ENCODE measurements at regions not wholly inside any gene's neighbourhood (a gene's known extent, or its start where the extent isn't known, plus 50 kb on each side); places are given as distances from the start of the nearest gene placed in this dataset.

- in situ Hi-C loops (cut with MboI; ENCODE audit: low sequenced_read_pairs, unreplicated experiment): no loop called here
- no peak for TF ChIP-seq CTCF (IDR thresholded peaks at IDR 0.05; ENCODE audit: borderline replicate concordance, control extremely low read depth, extremely low read depth, insufficient read depth, missing control alignments)
- no peak for DNase-seq (ENCODE audit: low spot score)
Observed at GRCh38 chr17:77875051-77875780, 83.3 kb upstream of the TNRC6C start.

- DNase-seq (ENCODE audit: low spot score): no peak
- no peak for TF ChIP-seq CTCF (IDR thresholded peaks at IDR 0.05; ENCODE audit: borderline replicate concordance, control extremely low read depth, extremely low read depth, insufficient read depth, missing control alignments)
- in situ Hi-C loops (cut with MboI; ENCODE audit: low sequenced_read_pairs, unreplicated experiment): no loop called here
Observed at GRCh38 chr17:77875881-77876509, 82.5 kb upstream of the TNRC6C start.

- DNase-seq (ENCODE audit: low spot score): no peak
- in situ Hi-C loops (cut with MboI; ENCODE audit: low sequenced_read_pairs, unreplicated experiment): no loop called here
- no peak for TF ChIP-seq CTCF (IDR thresholded peaks at IDR 0.05; ENCODE audit: borderline replicate concordance, control extremely low read depth, extremely low read depth, insufficient read depth, missing control alignments)
Observed at GRCh38 chr17:77877036-77877435, 81.5 kb upstream of the TNRC6C start.

GRCh38 chr17:77877646-77878355 lies 80.7 kb upstream of the TNRC6C start:
- no peak for TF ChIP-seq CTCF (IDR thresholded peaks at IDR 0.05; ENCODE audit: borderline replicate concordance, control extremely low read depth, extremely low read depth, insufficient read depth, missing control alignments)
- in situ Hi-C loops (cut with MboI; ENCODE audit: low sequenced_read_pairs, unreplicated experiment): no loop called here
- DNase-seq (ENCODE audit: low spot score): no peak

GRCh38 chr17:77879226-77879895 lies 79.1 kb upstream of the TNRC6C start:
- in situ Hi-C loops (cut with MboI; ENCODE audit: low sequenced_read_pairs, unreplicated experiment): no loop called here
- TF ChIP-seq CTCF (IDR thresholded peaks at IDR 0.05; ENCODE audit: borderline replicate concordance, control extremely low read depth, extremely low read depth, insufficient read depth, missing control alignments): no peak
- DNase-seq (ENCODE audit: low spot score): no peak

GRCh38 chr17:77879896-77880280 lies 78.6 kb upstream of the TNRC6C start:
- no peak for TF ChIP-seq CTCF (IDR thresholded peaks at IDR 0.05; ENCODE audit: borderline replicate concordance, control extremely low read depth, extremely low read depth, insufficient read depth, missing control alignments)
- in situ Hi-C loops (cut with MboI; ENCODE audit: low sequenced_read_pairs, unreplicated experiment): no loop called here
- DNase-seq (ENCODE audit: low spot score): no peak
